CD4-positive, alpha-beta T cell treated with Interleukin-21 for 1 hour (primary cell): ENCODE measurements at regions not wholly inside any gene's neighbourhood (a gene's known extent, or its start where the extent isn't known, plus 50 kb on each side); places are given as distances from the start of the nearest gene placed in this dataset.
"Not testable (repeated sequence)": the region's sequence is repeated elsewhere in the genome, so short reads cannot be mapped to it uniquely, and the experiment has no call there.

Source experiments
- DNase-seq: peaks from one replicate; pipeline ENCODE4 v3.0.0-alpha.2; 2020

DNA sequence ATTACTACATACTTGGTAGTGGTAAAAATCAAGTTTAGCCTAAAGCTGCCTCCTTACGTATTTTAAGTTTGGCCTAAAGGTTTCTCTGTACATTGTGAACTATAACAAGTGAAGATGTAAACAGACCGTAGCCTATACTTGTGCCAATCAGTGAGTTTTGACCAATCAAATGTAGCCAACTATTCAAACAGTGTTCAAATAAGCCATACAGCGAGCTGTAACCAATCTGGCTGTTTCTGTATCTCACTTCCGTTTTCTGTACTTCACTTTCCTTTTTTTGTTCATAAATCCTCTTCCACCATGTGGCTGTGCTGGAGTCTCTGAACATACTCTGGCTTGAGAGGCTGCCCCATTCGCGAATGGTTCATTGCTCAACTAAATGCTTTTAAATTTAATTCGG, 2504.6 kb downstream of the PCDH9 start:
- no peak for DNase-seq

DNA sequence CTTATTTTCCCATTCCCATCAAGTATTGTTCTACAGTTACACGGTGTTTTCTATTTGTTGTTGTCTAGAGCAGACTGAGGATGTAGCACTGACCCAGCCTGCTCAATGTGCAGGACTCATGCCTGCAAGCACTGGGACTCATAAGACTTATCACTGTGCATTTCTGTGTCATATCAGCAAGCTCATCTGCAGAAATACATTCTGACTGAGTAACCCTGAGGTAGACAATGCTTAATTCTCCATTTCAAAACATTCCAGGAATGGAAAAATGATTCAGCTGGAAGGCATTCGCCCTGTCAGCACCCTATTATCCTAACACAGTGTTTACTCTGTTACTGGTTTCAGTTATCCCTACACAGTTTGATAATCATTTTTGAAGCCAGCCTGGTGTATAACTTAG, 2506.4 kb downstream of the PCDH9 start:
- no peak for DNase-seq

DNA sequence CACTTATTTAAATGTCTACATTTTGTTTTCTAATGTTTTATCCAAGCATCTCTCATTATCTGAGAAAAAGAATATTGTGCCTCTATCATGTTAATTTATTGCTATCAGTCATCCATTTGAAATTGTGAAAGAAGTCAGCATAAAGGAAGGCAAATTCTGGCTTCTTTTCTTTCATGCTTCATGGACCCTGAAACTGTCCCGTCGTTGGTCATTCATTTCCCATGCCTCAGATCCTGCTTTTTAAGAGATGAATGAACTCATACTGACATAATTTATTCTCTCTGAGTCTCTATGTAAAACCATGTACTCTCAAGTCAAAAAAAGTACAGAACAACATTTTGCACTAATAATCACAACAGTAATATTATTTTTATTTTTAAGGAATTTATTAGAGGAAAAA, 2512.0 kb downstream of the PCDH9 start:
- no peak for DNase-seq

DNA sequence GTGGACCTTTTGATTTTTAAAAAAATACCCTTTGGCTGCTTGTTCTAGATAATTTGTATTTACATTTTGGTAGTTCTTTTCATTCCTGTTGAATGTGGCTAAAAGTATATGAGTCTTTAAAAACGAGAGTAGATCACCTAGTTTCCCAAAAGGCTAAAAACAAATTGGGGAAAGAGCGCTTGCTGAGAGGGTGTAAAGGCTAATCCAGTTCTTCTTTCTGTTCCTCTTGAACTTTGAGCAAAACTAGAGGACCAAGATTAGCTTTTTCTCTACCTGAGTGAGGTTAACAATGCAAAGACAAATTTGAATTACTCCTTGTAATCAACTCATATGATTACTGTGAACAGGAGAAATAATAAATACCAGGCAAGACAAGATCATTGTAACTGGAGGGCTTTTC, 2513.2 kb downstream of the PCDH9 start:
- no peak for DNase-seq

DNA sequence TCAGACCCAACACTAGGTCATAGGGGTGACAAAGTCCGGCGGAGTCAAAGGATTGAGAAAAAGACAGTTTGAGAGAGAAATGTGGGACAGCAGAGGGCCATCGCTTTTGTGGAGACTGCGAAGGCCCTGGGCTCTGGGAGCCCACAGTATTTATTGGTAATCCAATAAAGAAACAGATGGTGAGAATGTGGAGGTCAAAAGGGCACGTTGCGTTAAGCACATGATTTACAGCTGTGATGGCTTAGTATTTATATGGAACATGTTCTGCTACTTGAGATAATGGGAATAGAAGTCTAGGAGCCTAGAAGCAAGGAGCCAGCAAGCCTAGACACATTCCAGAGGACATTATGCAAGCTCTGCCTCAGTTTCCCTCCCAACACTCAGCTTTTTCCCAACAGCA, 2521.1 kb downstream of the PCDH9 start:
- DNase-seq, result no peak

DNA sequence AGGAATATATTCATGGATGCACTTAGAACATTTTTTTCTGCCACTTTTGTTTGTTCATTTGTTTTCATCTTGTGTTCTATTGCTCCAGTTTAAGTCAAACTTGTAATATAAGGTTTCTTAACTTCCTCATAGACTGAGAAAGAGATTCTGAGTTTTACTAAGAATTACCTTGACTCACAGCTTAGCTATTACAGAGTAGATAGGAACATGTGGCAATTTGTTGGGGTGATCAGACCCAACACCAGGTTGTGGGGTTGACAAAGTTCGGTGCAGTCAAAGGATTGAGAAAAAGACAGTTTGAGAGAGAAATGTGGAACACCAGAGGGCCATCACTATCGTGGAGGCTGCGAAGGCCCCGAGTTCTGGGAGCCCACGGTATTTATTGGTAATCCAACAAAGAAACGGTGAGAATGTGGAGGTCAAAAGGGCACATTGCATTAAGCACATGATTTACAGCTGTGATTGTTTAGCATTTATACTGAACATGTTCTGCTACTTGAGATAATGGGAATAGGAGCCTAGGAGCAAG, 2526.0 kb downstream of the PCDH9 start:
- no peak for DNase-seq

DNA sequence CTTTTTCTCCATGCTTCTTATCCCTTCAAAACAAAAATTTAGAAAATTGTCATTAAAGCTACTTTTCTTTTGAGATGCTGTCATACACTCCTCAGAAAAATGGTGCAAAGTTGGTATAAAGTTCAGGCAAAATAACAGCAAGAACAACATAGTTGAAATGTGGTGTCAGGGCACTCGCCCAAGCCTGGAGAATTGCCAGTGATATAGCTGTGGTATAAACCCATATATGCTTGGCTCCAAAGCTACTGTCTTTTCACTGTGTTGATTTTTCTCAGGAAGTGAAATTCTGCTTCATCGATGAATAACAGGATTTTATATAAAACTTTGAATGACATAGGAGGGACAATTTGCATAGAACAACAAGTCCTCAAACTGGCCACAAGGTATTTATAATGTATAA, 2532.9 kb downstream of the PCDH9 start:
- no peak for DNase-seq

DNA sequence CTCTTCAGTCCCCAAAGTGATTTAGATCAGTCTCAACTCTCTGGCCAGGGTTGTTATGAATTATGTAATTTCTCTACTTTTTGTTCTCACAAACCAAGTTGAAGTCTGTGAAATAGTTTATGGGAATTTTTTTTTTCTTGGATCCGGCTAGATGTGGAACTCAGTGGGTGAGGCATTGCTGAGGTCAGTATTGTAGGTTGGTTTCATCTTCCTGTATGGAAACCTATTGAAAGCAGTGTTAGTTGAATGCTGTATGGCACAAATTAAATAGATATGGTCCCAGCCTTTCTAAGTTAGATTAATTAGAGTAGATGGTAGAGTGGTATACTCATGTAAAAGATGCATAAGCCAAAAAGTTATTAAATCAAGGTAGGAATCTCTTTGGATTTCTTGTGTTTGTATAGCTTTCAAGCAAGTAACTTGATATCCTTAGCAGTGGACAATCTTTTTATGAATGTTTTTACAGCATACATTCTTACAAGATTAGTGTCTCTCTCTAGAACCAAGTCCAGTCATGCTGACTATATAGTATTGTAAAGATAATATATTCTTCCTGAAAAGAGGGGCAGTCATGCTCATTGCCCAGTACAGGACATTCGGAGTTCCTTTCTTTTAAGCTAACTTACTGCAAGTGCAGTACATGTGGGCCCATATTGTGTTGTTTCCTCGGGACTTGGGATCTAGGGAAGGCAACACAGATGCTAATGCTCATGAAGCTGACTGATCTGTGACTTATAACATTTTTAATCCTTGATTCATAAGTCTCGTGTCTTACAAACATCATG, 2541.1 kb downstream of the PCDH9 start:
- DNase-seq, result no peak

GRCh38 chr13:64686536-64686935, 2543.6 kb downstream of the PCDH9 start:
- DNase-seq, result not testable (repeated sequence)

- no peak for DNase-seq
These were observed 2545.3 kb downstream of the PCDH9 start for GRCh38 chr13:64684685-64685431.

DNA sequence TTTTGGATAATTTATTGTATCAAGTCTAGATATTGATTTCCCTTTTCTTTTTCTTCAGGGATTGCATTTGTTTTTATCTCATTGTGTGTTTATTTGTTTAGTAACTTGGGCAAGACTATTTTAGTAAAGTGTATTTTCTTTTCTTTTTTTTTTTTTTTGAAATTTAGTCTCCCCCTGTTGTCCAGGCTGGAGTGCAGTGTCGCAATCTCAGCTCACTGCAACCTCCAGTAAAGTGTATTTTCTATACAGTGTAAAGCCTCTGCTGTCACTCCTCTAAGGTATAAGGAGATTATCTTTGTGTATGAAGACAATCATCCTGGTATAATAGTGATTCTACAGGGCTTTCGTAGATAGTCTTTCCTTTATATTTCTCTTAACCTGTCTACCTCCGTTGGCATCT, 2546.0 kb downstream of the PCDH9 start:
- no peak for DNase-seq

DNA sequence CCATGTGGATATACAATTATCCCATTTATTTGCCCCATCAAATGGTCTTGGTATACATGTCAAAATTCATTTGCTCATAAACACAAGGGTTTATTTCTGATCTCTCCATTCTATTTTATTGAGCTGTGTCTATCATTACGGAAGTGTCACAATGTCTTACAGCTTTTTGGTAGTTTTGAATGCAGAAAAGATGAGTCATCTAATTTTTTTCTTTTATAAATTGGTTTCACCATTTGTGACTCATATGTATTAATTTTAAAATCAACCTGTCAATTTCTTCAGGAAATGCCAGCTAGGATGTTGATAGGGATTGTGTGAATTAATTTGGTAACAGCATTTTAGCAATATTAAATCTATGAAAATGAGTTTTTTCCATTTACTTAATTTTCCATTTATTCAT, 2549.4 kb downstream of the PCDH9 start:
- no peak for DNase-seq

DNA sequence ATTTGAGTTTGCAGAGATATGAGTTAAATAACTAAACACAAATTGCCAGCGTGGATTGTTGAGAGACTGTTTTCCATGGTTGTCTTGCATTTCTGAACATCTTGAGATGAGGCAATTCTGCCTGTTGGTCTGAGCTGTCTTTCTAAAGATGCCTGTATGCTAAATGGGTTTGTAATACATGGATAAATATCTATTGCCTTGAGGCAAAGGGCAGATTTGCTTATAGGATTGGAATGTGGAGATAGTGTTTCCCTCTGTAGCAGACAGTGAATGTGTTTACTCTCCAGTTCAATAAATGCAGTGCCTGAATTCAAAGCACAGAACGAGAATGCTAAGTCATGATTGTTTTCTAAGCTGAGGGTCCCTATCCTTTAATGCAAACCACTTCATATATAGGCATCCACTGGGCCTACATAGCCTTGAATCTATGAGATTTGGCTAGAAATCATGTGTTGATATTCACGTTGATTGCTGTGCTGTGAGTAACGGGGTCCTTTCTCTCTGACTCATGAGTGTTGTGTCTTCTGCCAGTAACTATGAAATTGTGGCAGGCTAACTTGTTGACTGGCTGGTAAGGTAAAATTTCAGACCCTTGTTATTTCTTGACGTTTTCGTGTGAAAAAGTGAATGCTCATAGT, 2554.8 kb downstream of the PCDH9 start:
- DNase-seq, result no peak

- DNase-seq, result no peak
These were observed 2556.0 kb downstream of the PCDH9 start for GRCh38 chr13:64674126-64674525.

DNA sequence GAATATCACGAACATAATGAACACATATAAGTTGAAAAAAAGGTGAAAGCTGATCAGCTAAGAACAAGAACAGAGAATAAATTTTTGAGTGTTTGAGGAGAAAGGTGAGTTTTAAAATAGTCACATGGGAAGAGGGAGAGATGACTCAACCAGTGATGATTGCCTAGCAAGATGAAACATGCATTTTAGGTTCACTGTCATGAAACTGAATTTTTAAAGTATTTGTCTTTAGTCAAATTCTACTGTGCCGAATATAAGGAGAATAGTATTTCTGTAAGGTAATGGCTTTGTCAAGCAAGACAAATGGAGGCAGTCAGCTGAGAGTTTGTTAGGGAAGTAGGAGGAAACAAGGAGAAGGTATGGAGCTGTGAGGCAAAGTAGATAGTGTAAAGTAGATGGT, 2557.4 kb downstream of the PCDH9 start:
- DNase-seq, result no peak

- no peak for DNase-seq
These were observed 2567.1 kb downstream of the PCDH9 start for GRCh38 chr13:64662887-64663593.

DNA sequence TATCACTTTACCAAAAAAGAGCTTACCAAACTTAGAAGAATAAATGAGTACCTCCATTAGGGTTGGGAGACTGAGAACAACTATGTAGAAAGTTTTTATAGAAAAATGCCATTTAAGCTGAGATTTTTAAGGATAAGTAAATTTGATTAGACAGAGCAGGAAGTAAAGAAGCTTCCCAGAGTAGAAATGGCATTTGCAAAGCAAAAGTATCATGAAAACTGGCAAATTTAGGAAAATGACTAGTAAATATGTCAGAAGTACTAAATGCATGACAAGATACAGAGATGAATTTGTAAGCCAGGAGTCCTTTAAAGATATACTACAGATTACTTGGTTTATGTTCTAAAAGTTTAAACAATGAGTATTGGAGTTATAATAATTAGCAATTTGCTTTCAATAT, 2581.8 kb downstream of the PCDH9 start:
- no peak for DNase-seq

- DNase-seq, result no peak
These were observed 2587.1 kb downstream of the PCDH9 start for GRCh38 chr13:64643066-64643465.

GRCh38 chr13:64640002-64640401, 2590.1 kb downstream of the PCDH9 start:
- no peak for DNase-seq

- no peak for DNase-seq
These were observed 2590.9 kb downstream of the PCDH9 start for GRCh38 chr13:64639206-64639605.

DNA sequence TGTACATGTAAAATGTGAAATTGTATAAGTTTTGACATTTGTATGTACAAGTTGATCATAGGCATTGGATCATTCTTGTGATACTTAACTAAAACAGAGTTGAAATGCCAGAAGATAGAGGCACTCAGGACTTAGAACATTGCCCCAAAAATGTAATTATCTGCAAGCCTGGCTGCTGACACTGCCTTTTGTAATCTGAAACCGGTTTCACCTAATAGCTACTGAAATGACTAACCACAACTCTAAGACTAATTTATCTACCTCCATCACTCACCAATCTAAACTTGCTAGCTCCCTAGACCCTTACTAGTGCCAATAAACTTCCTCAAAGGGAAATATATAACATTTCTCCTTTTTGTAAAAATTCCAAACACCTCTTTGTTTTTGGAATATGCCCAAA, 2596.2 kb downstream of the PCDH9 start:
- DNase-seq, result no peak

GRCh38 chr13:64627654-64628053, 2602.5 kb downstream of the PCDH9 start:
- no peak for DNase-seq

- no peak for DNase-seq
These were observed 2604.0 kb downstream of the PCDH9 start for GRCh38 chr13:64626105-64626504.
